HepG2 (cell line): ENCODE measurements at regions not wholly inside any gene's neighbourhood (a gene's known extent, or its start where the extent isn't known, plus 50 kb on each side); places are given as distances from the start of the nearest gene placed in this dataset.

ENCODE experiments used
- ATAC-seq: fragments of 200-7000 bp; cut with Tn5 transposase; 3 replicates; pipeline ENCODE4 v1.9.1; 2020; ENCODE audit warnings: mild to moderate bottlenecking, moderate library complexity
- BruUV-seq: library from RNA; stranded (reverse); fragments of 400-500 nt; replicated peaks from 2 replicates; lab custom pipeline; 2021; lab: Mats Ljungman, UMichigan
- CTCF ChIA-PET: fragments of 300-600 bp; formaldehyde crosslinking; extraction: SDS; loops from one replicate; lab custom pipeline; 2021; ENCODE audit warnings: low total read pairs, inconsistent platforms, low intra/inter-chr PET ratio; lab: Yijun Ruan, JAX
- POLR2A ChIA-PET: fragments of 350-600 bp; sonication (Branson Sonifier 250); formaldehyde crosslinking; loops from one replicate; lab custom pipeline; 2020; ENCODE audit warnings: antibody characterized with exemption, inconsistent platforms; lab: Yijun Ruan, JAX
- DNase-seq: peaks from one replicate; pipeline ENCODE4 v3.0.0-alpha.2; 2015; ENCODE audit warnings: low spot score
- FAIRE-seq: peaks from 3 replicates; lab custom pipeline; 2011; peaks lifted over from hg19 to GRCh38; lab: Jason Lieb, UNC
- H2AFZ ChIP-seq: one replicate; pipeline ENCODE4 v1.6.1; 2011; ENCODE audit warnings: low read length, inconsistent platforms
- H3K27ac ChIP-seq: fragments of 300-600 bp; 3 replicates; pipeline ENCODE4 v1.8.0; 2011; ENCODE audit warnings: mixed run types, mild to moderate bottlenecking, mixed read lengths, low read length, inconsistent platforms; ENCODE audit not compliant: insufficient read depth; ENCODE audit errors: extremely low read length
- H3K27me3 ChIP-seq, 2 experiments: fragments of 200-600 bp in 1 of 2; 2 replicates in 1 of 2; 3 replicates in 1 of 2; pipeline versions ENCODE4 v1.6.0 to v1.8.0; 2011; ENCODE audit warnings: low read length in 2 of 2, mild to moderate bottlenecking in 2 of 2, moderate library complexity in 2 of 2, inconsistent platforms in 1 of 2; ENCODE audit not compliant: insufficient read depth in 2 of 2, control insufficient read depth in 1 of 2
- H3K36me3 ChIP-seq, 2 experiments: fragments of 200-600 bp in 1 of 2; replicated peaks in 1 of 2; 2 replicates in 1 of 2; 3 replicates in 1 of 2; pipeline versions ENCODE4 v1.5.1 to v1.8.0; 2011; ENCODE audit warnings: low read length in 2 of 2, inconsistent platforms in 1 of 2; ENCODE audit not compliant: insufficient read depth in 2 of 2, control insufficient read depth in 1 of 2
- H3K4me1 ChIP-seq: 2 replicates; pipeline ENCODE4 v1.5.1; 2012; ENCODE audit warnings: low read length, inconsistent platforms; ENCODE audit not compliant: insufficient read depth
- H3K4me2 ChIP-seq: 2 replicates; pipeline ENCODE4 v1.6.0; 2011; ENCODE audit warnings: low read depth, low read length, inconsistent platforms
- H3K4me3 ChIP-seq, 3 experiments: fragments of 200-600 bp in 1 of 3; sonication (generic), shearing (Covaris generic) in 1 of 3; replicated peaks in 1 of 3; 2 replicates each; pipeline ENCODE4 v1.5.1; 2011 to 2016; ENCODE audit warnings: low read length in 3 of 3, inconsistent platforms in 2 of 3, low read depth in 2 of 3, mild to moderate bottlenecking in 2 of 3, control low read depth in 1 of 3, mixed read lengths in 1 of 3; ENCODE audit not compliant: insufficient read depth in 1 of 3
- H3K79me2 ChIP-seq: one replicate; pipeline ENCODE4 v1.6.1; 2011; ENCODE audit warnings: low read length, inconsistent platforms; ENCODE audit not compliant: insufficient read depth
- H3K9ac ChIP-seq: 2 replicates; pipeline ENCODE4 v1.6.0; 2011; ENCODE audit warnings: mild to moderate bottlenecking, low read depth, low read length, inconsistent platforms; ENCODE audit not compliant: insufficient read depth
- H3K9me3 ChIP-seq: 2 replicates; pipeline ENCODE4 v1.5.1; 2012; ENCODE audit warnings: mild to moderate bottlenecking, low read length
- H4K20me1 ChIP-seq: 2 replicates; pipeline ENCODE4 v1.6.0; 2011; ENCODE audit warnings: inconsistent platforms, mild to moderate bottlenecking, low read length, moderate library complexity; ENCODE audit not compliant: insufficient read depth
- GATAD2A ChIP-seq: IDR thresholded peaks from 2 replicates; pipeline ENCODE4 v1.6.1; 2016
- HINFP ChIP-seq: sonication (generic); formaldehyde crosslinking; IDR thresholded peaks from 2 replicates; pipeline ENCODE4 v1.4.0; 2020; ENCODE audit warnings: low read depth, mild to moderate bottlenecking, missing genetic modification reagents
- MBNL3 ChIP-seq: fragments of 250-450 bp; sonication (Bioruptor Pico); conservative IDR thresholded peaks from 2 replicates; pipeline ENCODE4 v1.8.0; 2022; ENCODE audit warnings: mild to moderate bottlenecking, inconsistent platforms
- SOX13 ChIP-seq, 3 experiments: fragments of 450-650 bp in 1 of 3; sonication (generic) in 1 of 3; formaldehyde crosslinking in 1 of 3; IDR thresholded peaks in 2 of 3; conservative IDR thresholded peaks in 1 of 3; 2 replicates each; pipeline versions ENCODE4 v1.5.0 to v1.6.1; 2016 to 2020; ENCODE audit warnings: antibody characterized with exemption in 1 of 3, mild to moderate bottlenecking in 1 of 3, missing compliant biosample characterization in 1 of 3, missing genetic modification reagents in 1 of 3, moderate library complexity in 1 of 3
- TSC22D2 ChIP-seq: sonication (generic); formaldehyde crosslinking; IDR thresholded peaks from 2 replicates; pipeline ENCODE4 v1.5.1; 2020; ENCODE audit warnings: missing genetic modification reagents, mild to moderate bottlenecking, borderline replicate concordance
- ZFY ChIP-seq: sonication (generic); formaldehyde crosslinking; IDR thresholded peaks from 2 replicates; pipeline ENCODE4 v1.4.0; 2020; ENCODE audit warnings: missing genetic modification reagents
- ZNF552 ChIP-seq: sonication (generic); formaldehyde crosslinking; IDR thresholded peaks from 2 replicates; pipeline ENCODE4 v1.9.0; 2022; ENCODE audit warnings: missing genetic modification reagents, mild to moderate bottlenecking, borderline replicate concordance
- ZNF557 ChIP-seq: sonication (generic); formaldehyde crosslinking; IDR thresholded peaks from 2 replicates; pipeline ENCODE4 v1.4.0; 2020; ENCODE audit warnings: missing genetic modification reagents
- ZNF562 ChIP-seq: sonication (generic); formaldehyde crosslinking; IDR thresholded peaks from 2 replicates; pipeline ENCODE4 v1.8.0; 2022; ENCODE audit warnings: missing genetic modification reagents, borderline replicate concordance
- ZNF672 ChIP-seq: sonication (generic); formaldehyde crosslinking; IDR thresholded peaks from 2 replicates; pipeline ENCODE4 v1.8.1; 2022; ENCODE audit warnings: missing genetic modification reagents
- WGBS: methylation state at CpG from one replicate; pipeline ENCODE4 v1.1.6; 2017; ENCODE audit warnings: low lambda C conversion rate; 5-methylcytosine and 5-hydroxymethylcytosine counted together
- in situ Hi-C: cut with HindIII; loops from 2 replicates; pipeline ENCODE4 v1.10.0; 2017; ENCODE audit warnings: low pct_unique_long_range_greater_than_20kb; ENCODE audit not compliant: extremely low pct_ligation_motif_present
- intact Hi-C: fragments of 100-400 bp; cut with micrococcal nuclease; formaldehyde crosslinking; loops from one replicate; pipeline ENCODE4 v1.10.0; 2022; ENCODE audit not compliant: unreplicated experiment

- Histone ChIP-seq H3K4me1 (peaks cover 60% of the 10 kb centered on the region), H3K4me3 (no peak overlapping the region), H3K4me2 (no peak overlapping the region), H3K9me3 (no peaks in the 10 kb centered on the region), H3K36me3 (no peaks in the 10 kb centered on the region), H2AFZ (peak overlapping the region; percentile 50), H3K9ac (no peak overlapping the region), H3K27ac (peak overlapping the region; percentile 6), H3K79me2 (no peaks in the 10 kb centered on the region), H3K27me3 (no peaks in the 10 kb centered on the region), H4K20me1 (no peaks in the 10 kb centered on the region)
- in situ Hi-C loops (no loop called here), intact Hi-C loops (no loop called here)
- FAIRE-seq = no peak
- POLR2A ChIA-PET = no interaction called here
- TF ChIP-seq SOX13 (IDR thresholded peaks at IDR 0.05) (no peak), SOX13 (CRISPR knock-in tag; conservative IDR thresholded peaks at IDR 0.05 in 1 of 2, IDR thresholded peaks at IDR 0.05 in 1 of 2) (peak in 1 of 2 experiments; percentile 34; a peak in 1 of 4 replicates), ZNF562 (CRISPR knock-in tag) (no peak), GATAD2A (CRISPR knock-in tag) (0 out of 2 replicates have a peak, but pooled peaks have one; percentile 9)
- no peak for DNase-seq
- no TSS peak for BruUV-seq
- CTCF ChIA-PET = no interaction called here
- no peak for ATAC-seq
- 78% methylated on average over 2 of the region's 2 CpGs for WGBS
Measured at GRCh38 chr6:63389191-63389844, 69.5 kb upstream of the LGSN start.

DNA sequence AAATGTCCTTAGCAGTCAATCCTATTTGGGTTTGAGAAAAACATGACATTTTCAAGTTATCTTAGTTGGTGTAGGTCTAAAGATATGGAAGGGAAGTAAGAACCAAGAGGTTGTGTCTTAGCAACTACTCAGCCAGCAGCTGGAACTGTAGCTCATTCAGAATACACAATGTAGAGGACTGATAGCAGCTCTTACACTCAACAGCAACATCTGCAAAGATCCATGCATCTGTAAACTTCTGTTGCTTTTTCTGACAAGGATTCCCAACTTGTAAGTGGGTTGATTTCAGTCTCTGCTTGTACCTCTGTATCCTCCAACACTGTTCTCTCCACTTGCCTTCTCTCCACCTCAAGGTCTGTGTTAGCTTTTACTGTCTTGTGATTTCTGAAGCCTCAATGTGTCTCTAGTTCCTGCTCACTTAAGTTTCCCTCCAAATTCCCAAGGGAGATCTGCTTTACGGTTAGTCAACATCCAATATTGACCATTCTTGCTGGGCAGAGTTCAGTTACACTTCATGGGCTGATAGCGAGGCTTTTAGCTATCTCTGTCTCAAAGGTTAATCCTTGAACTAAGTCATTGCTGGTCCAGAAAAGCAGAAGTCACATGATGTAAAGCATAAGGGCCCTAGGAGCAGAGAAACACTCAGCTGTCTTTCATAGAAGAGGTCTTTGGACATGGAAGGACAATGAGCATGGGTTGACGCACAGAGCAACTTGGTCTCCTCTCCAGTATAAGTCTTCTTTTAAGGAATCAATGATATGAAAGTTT, 71.6 kb upstream of the LGSN start:
- Histone ChIP-seq H3K4me3 (no peak overlapping the region), H3K4me2 (peak overlapping the region; percentile 50), H3K4me1 (peaks cover 56% of the 10 kb centered on the region), H3K36me3 (no peaks in the 10 kb centered on the region), H3K79me2 (no peaks in the 10 kb centered on the region), H3K27me3 (no peaks in the 10 kb centered on the region), H3K27ac (peak overlapping the region; percentile 83), H3K9me3 (no peaks in the 10 kb centered on the region), H3K9ac (peak overlapping the region; percentile 48), H2AFZ (peak overlapping the region; percentile 15), H4K20me1 (no peaks in the 10 kb centered on the region)
- peak; percentile 99 for FAIRE-seq
- peak; percentile 95 for ATAC-seq
- CTCF ChIA-PET = no interaction called here
- DNase-seq = peak; percentile 99
- BruUV-seq = TSS peak; percentile 100
- intact Hi-C loops = loop anchor here (1.0 to 2.0 kb wide), 3 partner anchors 38 to 119 kb away; no protein-coding TSS in a partner anchor
- WGBS = 1% methylated on average over 3 of the region's 3 CpGs
- in situ Hi-C loops = no loop called here
- POLR2A ChIA-PET = interaction anchor here (0.8 to 2.1 kb wide), 25 partner anchors 9 to 244 kb away, joined by 3 to 18 read pairs (median 5); partner anchors contain the start of gene PHF3
- TF ChIP-seq ZNF552 (CRISPR knock-in tag) = no peak; the same call in 1 of the 2 replicates
- TF ChIP-seq TSC22D2 = peak; percentile 84; the same call in 1 of the 2 replicates
- TF ChIP-seq MBNL3 (CRISPR knock-in tag) = no peak
- TF ChIP-seq ZNF672 = no peak
- TF ChIP-seq ZNF557 (CRISPR knock-in tag) = peak; percentile 88; the same call in 1 of the 2 replicates
- 0 out of 2 replicates have a peak, but pooled peaks have one; percentile 46 for TF ChIP-seq ZFY (CRISPR knock-in tag)
- TF ChIP-seq HINFP (CRISPR knock-in tag) = 0 out of 2 replicates have a peak, but pooled peaks have one; percentile 39
